Activated CD4-positive, alpha-beta memory T cell treated with anti-CD3 and anti-CD28 coated beads for 36 hours (primary cell): ENCODE measurements at regions not wholly inside any gene's neighbourhood (a gene's known extent, or its start where the extent isn't known, plus 50 kb on each side); places are given as distances from the start of the nearest gene placed in this dataset.

Experiments
- CTCF ChIA-PET: fragments of 350-600 bp; sonication (Branson Sonifier 250); formaldehyde crosslinking; loops from one replicate; lab custom pipeline; 2021; ENCODE audit warnings: antibody characterized with exemption, inconsistent platforms; lab: Charles Lee
- POLR2A ChIA-PET: fragments of 350-600 bp; sonication (Branson Sonifier 250); formaldehyde crosslinking; loops from one replicate; lab custom pipeline; 2021; ENCODE audit warnings: antibody characterized with exemption; lab: Charles Lee
- DNase-seq: peaks from one replicate; pipeline ENCODE4 v3.0.0-alpha.2; 2020
- H3K27ac Mint-ChIP-seq: one replicate; pipeline ENCODE4 v1.8.0; 2021; ENCODE audit warnings: mixed read lengths
- H3K27me3 Mint-ChIP-seq: one replicate; pipeline ENCODE4 v1.8.0; 2021; ENCODE audit warnings: mixed read lengths
- H3K36me3 Mint-ChIP-seq: one replicate; pipeline ENCODE4 v1.8.0; 2021; ENCODE audit warnings: mixed read lengths
- H3K4me1 Mint-ChIP-seq: one replicate; pipeline ENCODE4 v1.8.0; 2021; ENCODE audit warnings: low read depth, mixed read lengths
- H3K4me3 Mint-ChIP-seq: one replicate; pipeline ENCODE4 v1.8.0; 2021; ENCODE audit warnings: mild to moderate bottlenecking, mixed read lengths
- H3K9me3 Mint-ChIP-seq: one replicate; pipeline ENCODE4 v1.8.0; 2021; ENCODE audit warnings: mixed read lengths
- intact Hi-C: fragments of 100-400 bp; cut with micrococcal nuclease; formaldehyde crosslinking; loops from one replicate; pipeline ENCODE4 v1.15.1; 2023

DNA sequence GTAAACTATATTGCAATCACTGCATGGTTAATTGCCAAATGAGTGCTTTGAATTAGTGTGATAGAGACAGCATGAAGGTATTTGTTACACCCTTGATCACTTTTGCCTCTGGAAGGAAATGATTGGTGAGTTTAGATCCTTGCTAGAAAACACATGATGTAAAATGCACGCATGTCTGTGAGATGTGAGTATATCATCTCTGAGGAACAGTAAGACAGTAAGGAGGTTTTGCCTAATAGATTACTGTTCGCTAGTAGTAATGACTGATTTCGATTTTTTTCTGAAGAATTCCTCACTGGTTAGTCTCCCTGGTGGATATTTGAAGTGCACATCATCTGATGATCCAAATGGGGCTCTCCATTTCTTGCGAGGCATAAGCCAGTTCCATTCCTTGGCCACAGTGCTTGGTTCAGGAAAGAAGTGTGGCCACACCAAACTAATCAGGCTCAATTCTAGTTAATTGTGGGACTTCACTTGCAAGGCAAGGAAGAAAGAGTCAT, 156.4 kb upstream of the ADRA1B start:
- no peak overlapping the region for H3K27ac Mint-ChIP-seq
- H3K9me3 Mint-ChIP-seq: no peaks in the 10 kb centered on the region
- H3K4me3 Mint-ChIP-seq: no peak overlapping the region
- CTCF ChIA-PET: no interaction called here
- no peaks in the 10 kb centered on the region for H3K36me3 Mint-ChIP-seq
- POLR2A ChIA-PET: no interaction called here
- DNase-seq: no peak
- H3K27me3 Mint-ChIP-seq: peaks cover 5% of the 10 kb centered on the region
- peaks cover 6% of the 10 kb centered on the region for H3K4me1 Mint-ChIP-seq
- intact Hi-C loops: loop anchor here (5.0 kb wide), 1 partner anchor 157 kb away; the partner anchor contains the start of gene ADRA1B

DNA sequence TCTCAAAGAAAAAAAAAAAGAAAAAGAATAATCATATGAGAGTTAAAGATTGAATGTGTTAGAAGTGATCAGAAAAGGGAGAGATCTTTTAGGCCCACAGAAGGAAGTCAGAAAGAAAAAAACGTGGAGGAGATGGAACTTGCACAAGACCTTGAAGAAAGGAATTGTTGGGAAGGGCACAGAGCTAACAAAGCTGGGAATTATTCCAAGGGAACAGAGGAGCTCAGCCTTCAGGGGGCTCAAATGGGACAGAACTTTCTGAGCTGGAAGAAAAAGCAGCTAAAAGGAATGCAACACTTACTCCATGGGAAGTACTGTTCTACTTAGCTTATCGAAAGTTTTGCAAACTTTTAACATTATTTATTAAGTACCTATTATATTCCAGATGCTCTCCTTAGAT, 153.4 kb upstream of the ADRA1B start:
- Mint-ChIP-seq H3K9me3 (no peaks in the 10 kb centered on the region), H3K4me3 (no peak overlapping the region), H3K27ac (no peak overlapping the region), H3K27me3 (peaks cover 12% of the 10 kb centered on the region), H3K36me3 (no peaks in the 10 kb centered on the region), H3K4me1 (peaks cover 6% of the 10 kb centered on the region)
- ChIA-PET POLR2A (no interaction called here), CTCF (no interaction called here)
- no peak for DNase-seq
- intact Hi-C loops: loop anchor here (5.0 kb wide), 1 partner anchor 154 kb away; the partner anchor contains the start of gene ADRA1B

DNA sequence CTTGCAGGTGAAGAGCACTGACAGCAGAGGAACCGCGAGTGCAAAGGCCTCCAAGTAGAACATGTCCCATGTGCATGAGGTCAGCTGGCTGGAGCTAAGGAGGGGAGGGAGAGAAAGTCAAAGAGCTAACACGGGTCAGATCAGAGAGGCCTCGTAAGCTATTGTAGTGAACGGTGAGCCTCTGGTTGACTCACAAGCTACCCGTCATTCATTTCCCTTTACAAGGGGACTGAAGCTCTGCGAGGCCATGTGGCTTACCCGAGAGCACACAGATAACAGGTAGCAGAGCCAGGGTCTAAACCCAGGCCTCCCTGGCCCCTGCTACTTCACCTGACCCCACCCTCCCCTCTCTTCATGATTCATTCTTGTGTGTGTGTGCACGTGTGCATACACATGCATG, 152.7 kb upstream of the ADRA1B start:
- H3K4me3 Mint-ChIP-seq: no peak overlapping the region
- no peak overlapping the region for H3K27ac Mint-ChIP-seq
- no peak for DNase-seq
- H3K27me3 Mint-ChIP-seq: peaks cover 15% of the 10 kb centered on the region
- ChIA-PET CTCF (no interaction called here), POLR2A (no interaction called here)
- no peaks in the 10 kb centered on the region for H3K36me3 Mint-ChIP-seq
- no peaks in the 10 kb centered on the region for H3K9me3 Mint-ChIP-seq
- intact Hi-C loops: loop anchor here (5.0 kb wide), 1 partner anchor 154 kb away; the partner anchor contains the start of gene ADRA1B
- peaks cover 6% of the 10 kb centered on the region for H3K4me1 Mint-ChIP-seq

DNA sequence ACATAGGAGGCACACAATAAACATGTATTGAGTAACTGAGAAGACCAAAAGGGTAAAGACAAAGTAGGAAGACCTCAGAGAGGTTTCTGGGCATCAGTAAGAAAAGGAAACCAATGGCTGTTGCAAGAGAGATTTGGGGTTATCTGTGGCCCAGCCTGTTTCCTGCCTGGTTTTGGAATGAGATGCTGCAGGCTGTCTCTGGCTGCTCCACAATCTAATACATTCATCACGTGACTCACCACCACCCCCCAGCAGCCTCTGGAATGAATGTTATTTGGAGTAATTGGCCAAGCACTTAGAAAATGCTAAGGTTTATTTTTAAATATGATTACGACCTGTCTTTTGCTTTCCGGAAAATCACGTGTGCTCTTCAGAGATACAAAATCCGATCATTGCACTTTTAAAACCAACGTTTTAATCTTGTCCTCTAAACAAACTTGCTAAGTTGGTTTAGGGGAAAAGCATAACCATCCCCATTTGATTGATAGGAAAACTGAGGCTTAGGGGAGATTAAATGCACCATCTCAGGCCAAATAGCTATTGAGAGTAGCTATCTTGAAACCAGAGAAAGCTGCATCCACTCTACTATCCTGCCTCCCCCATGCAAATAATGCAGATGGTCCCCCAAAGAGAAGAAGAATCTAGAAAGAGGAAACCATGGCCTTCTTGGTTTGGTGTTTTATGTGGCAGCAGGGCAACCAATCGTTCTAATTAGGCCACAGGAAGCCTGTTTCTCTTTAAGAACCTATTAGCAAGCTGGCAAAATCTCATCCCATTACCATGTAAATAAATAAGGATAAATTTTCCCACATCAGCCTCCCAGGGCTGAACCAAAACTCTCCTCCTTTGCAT, 151.8 kb upstream of the ADRA1B start:
- H3K36me3 Mint-ChIP-seq: no peaks in the 10 kb centered on the region
- DNase-seq: peak; percentile 40
- ChIA-PET CTCF (no interaction called here), POLR2A (no interaction called here)
- no peaks in the 10 kb centered on the region for H3K9me3 Mint-ChIP-seq
- H3K27me3 Mint-ChIP-seq: peaks cover 21% of the 10 kb centered on the region
- no peak overlapping the region for H3K4me3 Mint-ChIP-seq
- no peak overlapping the region for H3K27ac Mint-ChIP-seq
- peaks cover 6% of the 10 kb centered on the region for H3K4me1 Mint-ChIP-seq
- intact Hi-C loops: loop anchor here (5.0 kb wide), 1 partner anchor 153 kb away; the partner anchor contains the start of gene ADRA1B

DNA sequence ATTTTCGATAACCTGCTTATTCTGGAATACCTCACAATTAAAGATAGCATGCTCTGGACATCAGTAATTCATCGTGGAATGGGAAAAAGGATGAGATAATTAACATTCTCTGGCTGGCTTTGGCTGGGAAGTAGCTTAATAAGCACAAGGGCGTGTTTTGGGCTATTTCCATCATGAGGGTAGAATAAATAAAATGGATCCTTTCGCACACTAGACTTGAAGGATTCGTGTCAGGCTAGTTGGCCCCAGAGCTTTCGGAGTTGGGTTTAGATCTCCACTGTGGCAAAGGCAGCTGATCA, 151.2 kb upstream of the ADRA1B start:
- H3K4me3 Mint-ChIP-seq: no peak overlapping the region
- H3K36me3 Mint-ChIP-seq: no peaks in the 10 kb centered on the region
- no peaks in the 10 kb centered on the region for H3K9me3 Mint-ChIP-seq
- DNase-seq: no peak
- H3K27me3 Mint-ChIP-seq: peaks cover 21% of the 10 kb centered on the region
- ChIA-PET CTCF (no interaction called here), POLR2A (no interaction called here)
- intact Hi-C loops: no loop called here
- peaks cover 6% of the 10 kb centered on the region for H3K4me1 Mint-ChIP-seq
- no peak overlapping the region for H3K27ac Mint-ChIP-seq

DNA sequence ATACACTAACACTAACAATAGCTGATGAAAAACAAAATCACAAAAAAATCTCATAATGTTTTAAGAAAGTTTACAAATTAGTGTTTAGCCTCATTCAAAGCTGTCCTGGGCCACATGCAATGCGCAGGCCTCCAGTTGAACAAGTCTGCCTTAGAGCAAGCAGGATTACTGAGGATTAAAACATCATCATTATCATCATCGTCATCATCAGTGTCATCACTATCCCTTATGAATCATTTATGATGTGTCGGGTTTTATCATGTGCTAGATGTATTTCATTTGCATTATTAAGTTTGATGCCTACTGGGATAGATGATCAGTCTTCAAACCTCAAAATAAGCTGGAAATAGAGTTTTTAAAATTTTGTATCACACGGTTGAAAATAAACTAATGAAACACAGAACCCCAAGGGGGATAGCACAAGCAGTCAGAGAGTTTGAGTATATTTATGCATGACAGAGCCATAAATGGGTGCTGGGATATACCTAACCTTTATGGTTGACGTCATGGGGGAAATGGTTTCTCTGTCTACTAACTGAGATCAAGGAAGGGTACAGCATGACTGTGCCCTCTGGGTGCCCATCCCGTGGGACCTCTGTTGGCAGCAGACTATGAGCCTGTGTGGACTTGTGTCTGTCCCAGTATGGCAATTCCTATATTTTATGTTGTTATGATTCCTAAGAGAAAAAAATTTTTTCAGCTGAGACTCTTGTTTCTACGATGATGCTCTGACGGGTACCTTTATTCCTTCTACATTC, 150.3 kb upstream of the ADRA1B start:
- Mint-ChIP-seq H3K4me3 (no peak overlapping the region), H3K27ac (no peak overlapping the region), H3K36me3 (no peaks in the 10 kb centered on the region), H3K9me3 (no peaks in the 10 kb centered on the region), H3K4me1 (peaks cover 6% of the 10 kb centered on the region), H3K27me3 (peaks cover 21% of the 10 kb centered on the region)
- POLR2A ChIA-PET: no interaction called here
- DNase-seq: no peak
- CTCF ChIA-PET: no interaction called here
- intact Hi-C loops: no loop called here

DNA sequence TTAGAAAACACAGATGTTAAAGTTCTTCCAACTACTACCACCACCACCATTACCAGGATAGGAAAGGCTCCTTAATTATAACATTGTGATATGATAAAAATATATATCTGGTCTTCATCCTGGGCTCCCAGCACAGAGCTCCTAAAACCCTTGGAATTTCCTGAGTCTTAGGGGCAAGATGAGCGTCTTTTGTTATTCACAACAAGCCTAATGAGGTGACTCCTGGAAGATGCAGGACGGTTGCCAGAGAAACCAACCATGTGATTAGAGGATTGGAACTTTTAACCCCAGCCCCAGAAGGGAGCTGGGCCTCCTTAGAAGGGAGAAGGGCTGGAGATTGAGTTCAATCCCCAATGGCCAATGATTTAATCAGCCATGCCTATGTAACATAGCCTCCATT, 148.0 kb upstream of the ADRA1B start:
- CTCF ChIA-PET: no interaction called here
- Mint-ChIP-seq H3K9me3 (no peaks in the 10 kb centered on the region), H3K4me1 (peaks cover 11% of the 10 kb centered on the region), H3K27me3 (peaks cover 22% of the 10 kb centered on the region), H3K27ac (no peak overlapping the region), H3K36me3 (no peaks in the 10 kb centered on the region), H3K4me3 (no peak overlapping the region)
- POLR2A ChIA-PET: no interaction called here
- no peak for DNase-seq
- intact Hi-C loops: no loop called here

DNA sequence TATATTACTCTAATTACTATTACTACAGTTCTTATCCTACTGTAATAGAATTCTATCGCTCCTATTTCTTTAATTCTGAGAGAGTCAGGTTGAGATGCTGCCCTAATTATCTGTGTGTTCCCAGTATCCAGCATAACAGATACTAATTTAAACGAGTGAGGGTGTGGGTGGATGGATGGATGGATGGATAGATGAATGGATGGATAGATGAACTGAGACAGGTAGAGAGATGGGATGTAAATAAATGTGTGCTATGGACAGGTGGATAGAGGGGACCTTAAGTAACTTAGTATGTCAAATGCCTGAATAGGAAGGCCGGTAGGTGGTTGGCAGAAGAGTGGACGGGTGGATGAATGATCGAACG, 143.6 kb upstream of the ADRA1B start:
- no peaks in the 10 kb centered on the region for H3K9me3 Mint-ChIP-seq
- H3K36me3 Mint-ChIP-seq: no peaks in the 10 kb centered on the region
- peaks cover 14% of the 10 kb centered on the region for H3K4me1 Mint-ChIP-seq
- H3K4me3 Mint-ChIP-seq: peak overlapping the region; percentile 39
- ChIA-PET POLR2A (no interaction called here), CTCF (no interaction called here)
- H3K27me3 Mint-ChIP-seq: peaks cover 47% of the 10 kb centered on the region
- intact Hi-C loops: loop anchor here (1.0 to 10.0 kb wide), 4 partner anchors 314 to 642 kb away; partner anchors contain the start of genes IL12B, SLU7 and UBLCP1
- H3K27ac Mint-ChIP-seq: peak overlapping the region; percentile 29
- no peak for DNase-seq

DNA sequence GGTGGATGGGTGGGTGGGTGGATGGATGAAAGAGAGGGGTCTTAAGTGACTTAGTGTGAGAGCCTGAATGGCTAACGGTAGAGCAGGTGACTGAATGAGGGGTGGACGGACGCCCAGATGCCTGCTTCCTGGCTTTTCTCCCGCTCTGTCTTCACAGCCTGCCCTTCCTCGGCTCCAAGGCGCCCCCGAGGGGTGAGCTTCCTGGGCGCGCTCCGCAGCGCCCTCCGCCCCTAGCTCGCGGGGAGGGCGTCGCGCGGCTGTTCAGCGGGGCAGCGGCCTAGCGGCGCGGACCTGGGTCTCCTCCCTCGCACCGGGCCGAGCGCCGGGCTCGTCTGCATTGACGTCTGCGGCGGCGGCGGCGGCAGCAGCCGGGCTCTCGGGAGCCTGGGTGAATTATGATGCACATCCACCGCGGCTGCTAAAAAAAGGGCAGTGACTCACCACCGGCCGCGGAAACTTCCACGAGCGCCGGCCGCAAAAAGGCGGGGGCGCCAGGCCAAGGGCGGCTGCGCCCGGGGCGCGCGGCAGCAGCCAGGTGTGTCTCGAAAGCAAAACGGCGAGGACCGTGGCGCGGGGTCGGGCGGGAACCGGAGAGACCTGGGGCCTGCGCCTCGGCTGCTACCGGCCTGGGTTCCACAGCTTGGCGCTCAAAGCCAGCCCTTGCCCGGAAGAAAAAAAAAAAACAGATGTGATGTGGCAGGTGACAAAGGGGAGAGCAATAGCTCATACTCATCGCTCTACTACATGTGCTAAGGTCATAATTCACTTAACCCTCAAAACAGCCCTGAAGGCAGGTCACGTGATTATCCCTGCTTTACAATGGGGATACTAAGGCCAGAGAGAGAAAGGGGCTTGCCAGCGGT, 143.0 kb upstream of the ADRA1B start:
- H3K27ac Mint-ChIP-seq: peak overlapping the region; percentile 69
- no peaks in the 10 kb centered on the region for H3K36me3 Mint-ChIP-seq
- H3K9me3 Mint-ChIP-seq: no peaks in the 10 kb centered on the region
- H3K4me3 Mint-ChIP-seq: peak overlapping the region; percentile 39
- peaks cover 45% of the 10 kb centered on the region for H3K27me3 Mint-ChIP-seq
- POLR2A ChIA-PET: interaction anchor here (0.6 kb wide), 1 partner anchor 29 kb away, joined by 6 read pairs; no protein-coding TSS in a partner anchor
- DNase-seq: peak; percentile 92
- intact Hi-C loops: loop anchor here (1.0 to 10.0 kb wide), 4 partner anchors 315 to 642 kb away; partner anchors contain the start of genes IL12B, SLU7 and UBLCP1
- CTCF ChIA-PET: no interaction called here
- H3K4me1 Mint-ChIP-seq: peaks cover 14% of the 10 kb centered on the region

DNA sequence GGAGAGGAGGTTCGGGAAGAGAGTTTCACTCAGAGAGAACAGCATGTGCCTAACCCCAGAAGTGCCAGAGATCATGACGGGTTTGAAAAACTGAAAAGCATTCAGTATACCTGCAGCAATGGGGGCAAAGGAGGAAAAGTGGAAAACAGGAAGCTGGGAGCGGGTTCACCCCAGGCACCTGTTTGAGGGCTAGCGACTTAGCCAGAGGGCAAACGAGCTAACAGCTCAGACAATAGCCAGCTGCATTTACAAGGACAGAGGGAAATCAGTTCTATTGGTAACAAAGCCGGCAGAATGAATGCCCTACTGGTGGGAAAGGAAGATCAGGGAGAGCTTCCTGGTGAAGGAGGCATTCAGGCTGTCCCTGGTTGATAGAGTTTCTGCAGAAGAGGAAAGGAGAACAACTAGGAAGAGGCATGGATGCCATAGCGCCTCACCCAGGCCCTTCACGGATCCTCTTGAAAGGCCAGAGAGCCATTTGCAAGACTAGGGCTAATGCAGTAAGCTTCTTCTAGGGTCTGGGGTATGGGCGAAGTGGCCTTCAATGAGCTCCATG, 141.7 kb upstream of the ADRA1B start:
- Mint-ChIP-seq H3K4me1 (peaks cover 24% of the 10 kb centered on the region), H3K27ac (no peak overlapping the region), H3K4me3 (no peak overlapping the region), H3K9me3 (no peaks in the 10 kb centered on the region), H3K36me3 (no peaks in the 10 kb centered on the region), H3K27me3 (peaks cover 38% of the 10 kb centered on the region)
- ChIA-PET CTCF (interaction anchor here (1.1 kb wide), 1 partner anchor 248 kb away, joined by 3 read pairs; no protein-coding TSS in a partner anchor), POLR2A (no interaction called here)
- intact Hi-C loops: loop anchor here (5.0 to 10.0 kb wide), 4 partner anchors 362 to 640 kb away; partner anchors contain the start of genes IL12B, SLU7 and UBLCP1
- no peak for DNase-seq

DNA sequence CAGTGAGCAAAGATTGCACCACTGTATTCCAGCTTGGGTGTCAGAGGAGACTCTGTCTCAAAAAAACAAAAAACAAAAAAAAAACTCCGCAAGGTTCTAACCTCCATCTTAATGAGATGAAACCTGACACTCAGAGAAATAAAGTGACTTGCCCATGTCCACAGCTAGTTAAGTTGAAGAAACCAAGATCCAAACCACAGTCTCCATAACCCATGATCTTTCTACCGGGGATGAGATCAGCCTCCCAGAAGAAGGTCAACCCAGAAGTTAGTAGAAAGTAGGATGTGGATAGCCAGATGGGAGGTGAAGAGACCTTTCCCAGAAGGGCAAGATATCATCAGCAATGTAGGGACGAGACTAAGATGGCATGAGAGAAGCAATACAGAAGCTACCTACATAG, 140.4 kb upstream of the ADRA1B start:
- no peaks in the 10 kb centered on the region for H3K36me3 Mint-ChIP-seq
- H3K4me1 Mint-ChIP-seq: peaks cover 32% of the 10 kb centered on the region
- POLR2A ChIA-PET: no interaction called here

More for the DNA sequence above, 140.4 kb upstream of the ADRA1B start:
- intact Hi-C loops: loop anchor here (5.0 to 10.0 kb wide), 4 partner anchors 364 to 639 kb away; partner anchors contain the start of genes IL12B, SLU7 and UBLCP1
- no peak overlapping the region for H3K4me3 Mint-ChIP-seq
- peaks cover 39% of the 10 kb centered on the region for H3K27me3 Mint-ChIP-seq
- CTCF ChIA-PET: interaction anchor here (1.2 kb wide), 1 partner anchor 261 kb away, joined by 4 read pairs; no protein-coding TSS in a partner anchor
- H3K9me3 Mint-ChIP-seq: no peaks in the 10 kb centered on the region
- no peak for DNase-seq
- H3K27ac Mint-ChIP-seq: no peak overlapping the region
